H4 (cell line): ENCODE measurements at regions not wholly inside any gene's neighbourhood (a gene's known extent, or its start where the extent isn't known, plus 50 kb on each side); places are given as distances from the start of the nearest gene placed in this dataset.
"Not testable (repeated sequence)": the region's sequence is repeated elsewhere in the genome, so short reads cannot be mapped to it uniquely, and the experiment has no call there.

Experiments
- DNase-seq: peaks from one replicate; pipeline ENCODE4 v3.0.0-alpha.2; 2015; ENCODE audit warnings: low spot score

- DNase-seq: not testable (repeated sequence)
Measured at GRCh38 chr15:47099801-47100200, 617.5 kb upstream of the SEMA6D start.

- peak; percentile 37 for DNase-seq
Measured at GRCh38 chr15:47108800-47109199, 608.5 kb upstream of the SEMA6D start.

- no peak for DNase-seq
Measured at GRCh38 chr15:47116698-47117097, 600.6 kb upstream of the SEMA6D start.

GRCh38 chr15:47119349-47119748 lies 598.0 kb upstream of the SEMA6D start:
- no peak for DNase-seq

GRCh38 chr15:47124430-47125102 lies 592.7 kb upstream of the SEMA6D start:
- no peak for DNase-seq

GRCh38 chr15:47129033-47129432 lies 588.3 kb upstream of the SEMA6D start:
- no peak for DNase-seq

- DNase-seq: not testable (repeated sequence)
Measured at GRCh38 chr15:47131450-47131849, 585.9 kb upstream of the SEMA6D start.

- DNase-seq: no peak
Measured at GRCh38 chr15:47135267-47135666, 582.0 kb upstream of the SEMA6D start.

- no peak for DNase-seq
Measured at GRCh38 chr15:47136236-47136635, 581.1 kb upstream of the SEMA6D start.

- DNase-seq: no peak
Measured at GRCh38 chr15:47139965-47140364, 577.3 kb upstream of the SEMA6D start.

- DNase-seq: no peak
Measured at GRCh38 chr15:47157827-47158226, 559.5 kb upstream of the SEMA6D start.

- DNase-seq: no peak
Measured at GRCh38 chr15:47158573-47158972, 558.7 kb upstream of the SEMA6D start.

GRCh38 chr15:47177177-47177576 lies 540.1 kb upstream of the SEMA6D start:
- DNase-seq: no peak

GRCh38 chr15:47179988-47180387 lies 537.3 kb upstream of the SEMA6D start:
- DNase-seq: no peak

GRCh38 chr15:47182818-47183217 lies 534.5 kb upstream of the SEMA6D start:
- no peak for DNase-seq

GRCh38 chr15:47184003-47184907 lies 533.0 kb upstream of the SEMA6D start:
- DNase-seq: no peak

- DNase-seq: no peak
Measured at GRCh38 chr15:47184908-47185801, 532.1 kb upstream of the SEMA6D start.

GRCh38 chr15:47186075-47186474 lies 531.2 kb upstream of the SEMA6D start:
- DNase-seq: no peak

- no peak for DNase-seq
Measured at GRCh38 chr15:47188758-47189507, 528.4 kb upstream of the SEMA6D start.

GRCh38 chr15:47194718-47195117 lies 522.6 kb upstream of the SEMA6D start:
- peak; percentile 54 for DNase-seq

- peak; percentile 91 for DNase-seq
Measured at GRCh38 chr15:47196048-47196447, 521.3 kb upstream of the SEMA6D start.
